ENCODE measurements at regions not wholly inside any gene's neighbourhood (a gene's known extent, or its start where the extent isn't known, plus 50 kb on each side); places are given as distances from the start of the nearest gene placed in this dataset.

DNA sequence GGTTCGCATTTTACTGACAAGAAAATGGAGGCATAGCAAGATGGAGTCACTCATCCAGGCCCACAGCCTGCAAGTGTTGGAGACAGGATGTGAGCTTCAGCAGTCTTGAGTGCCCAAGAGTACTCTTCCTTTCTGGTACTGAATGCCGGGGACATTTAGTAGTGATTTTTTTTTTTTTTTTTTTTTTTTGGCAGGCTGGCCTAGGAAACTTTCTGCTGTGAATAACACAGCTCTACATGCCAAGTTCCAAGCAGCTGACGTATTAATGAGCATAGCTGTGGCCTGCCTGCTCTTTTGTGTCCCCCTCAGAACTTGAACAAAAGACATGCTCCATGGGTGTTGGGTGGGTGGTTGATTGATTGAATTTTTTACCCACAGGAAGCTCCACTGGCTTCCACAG, 195.5 kb upstream of the CADM1 start:
- Histone ChIP-seq H3K9me3 (peaks cover 0 to 4% of the 10 kb centered on the region in 2 donors), H3K27ac (no peak overlapping the region), H3K27me3 (no peaks in the 10 kb centered on the region), H3K36me3 (no peaks in the 10 kb centered on the region), H3K4me1 (no peaks in the 10 kb centered on the region), H3K4me3 (no peak overlapping the region)
- DNase-seq = peak in 2 of 4 donors; percentile 69 to 83
- TF ChIP-seq CTCF (IDR thresholded peaks at IDR 0.05) = no peak
- peak; percentile 51 for ATAC-seq
- intact Hi-C loops (cut with DNase I) = no loop called here

GRCh38 chr11:115699326-115699725, 195.1 kb upstream of the CADM1 start:
- no peak for ATAC-seq
- no peak for DNase-seq
- no peak for TF ChIP-seq CTCF (IDR thresholded peaks at IDR 0.05)
- Histone ChIP-seq H3K4me1 (no peaks in the 10 kb centered on the region), H3K9me3 (peaks cover 0 to 2% of the 10 kb centered on the region in 2 donors), H3K27ac (no peak overlapping the region), H3K27me3 (no peaks in the 10 kb centered on the region), H3K36me3 (no peaks in the 10 kb centered on the region), H3K4me3 (no peak overlapping the region)
- intact Hi-C loops (cut with DNase I) = no loop called here

DNA sequence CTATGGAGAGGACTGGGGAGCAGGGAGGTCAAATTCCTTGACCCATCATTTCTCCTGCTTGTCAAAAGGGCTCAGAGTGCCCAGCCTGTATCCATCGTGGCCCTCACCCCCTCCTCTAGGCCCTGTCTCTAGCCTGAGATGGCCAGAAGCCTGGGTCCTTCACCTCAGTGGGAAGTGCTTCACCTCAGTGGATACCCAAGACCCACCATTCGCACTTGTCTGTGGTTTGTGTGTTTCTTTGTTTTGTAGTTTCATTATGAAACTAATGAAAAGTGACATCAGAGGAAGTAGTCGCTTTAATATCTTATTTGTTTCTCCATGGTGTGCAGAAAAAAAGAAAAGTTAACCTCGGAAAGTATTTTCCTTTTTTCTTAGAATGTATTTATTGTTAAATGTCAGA, 194.0 kb upstream of the CADM1 start:
- Histone ChIP-seq H3K36me3 (no peaks in the 10 kb centered on the region), H3K4me1 (no peaks in the 10 kb centered on the region), H3K4me3 (no peak overlapping the region), H3K27me3 (no peaks in the 10 kb centered on the region), H3K27ac (no peak overlapping the region), H3K9me3 (no peaks in the 10 kb centered on the region)
- TF ChIP-seq CTCF (IDR thresholded peaks at IDR 0.05) = no peak
- ATAC-seq (no peak), DNase-seq (no peak)
- intact Hi-C loops (cut with DNase I) = no loop called here

- TF ChIP-seq CTCF (IDR thresholded peaks at IDR 0.05) = no peak
- H3K36me3 ChIP-seq = no peaks in the 10 kb centered on the region
- intact Hi-C loops (cut with DNase I) = no loop called here
- peaks cover 0 to 8% of the 10 kb centered on the region in 2 donors for H3K27me3 ChIP-seq
- DNase-seq (no peak), ATAC-seq (no peak)
- H3K9me3 ChIP-seq = no peaks in the 10 kb centered on the region
- H3K4me3 ChIP-seq = no peak overlapping the region
- H3K27ac ChIP-seq = no peak overlapping the region
- no peaks in the 10 kb centered on the region for H3K4me1 ChIP-seq
Observed at GRCh38 chr11:115696563-115696962, 192.3 kb upstream of the CADM1 start.

DNA sequence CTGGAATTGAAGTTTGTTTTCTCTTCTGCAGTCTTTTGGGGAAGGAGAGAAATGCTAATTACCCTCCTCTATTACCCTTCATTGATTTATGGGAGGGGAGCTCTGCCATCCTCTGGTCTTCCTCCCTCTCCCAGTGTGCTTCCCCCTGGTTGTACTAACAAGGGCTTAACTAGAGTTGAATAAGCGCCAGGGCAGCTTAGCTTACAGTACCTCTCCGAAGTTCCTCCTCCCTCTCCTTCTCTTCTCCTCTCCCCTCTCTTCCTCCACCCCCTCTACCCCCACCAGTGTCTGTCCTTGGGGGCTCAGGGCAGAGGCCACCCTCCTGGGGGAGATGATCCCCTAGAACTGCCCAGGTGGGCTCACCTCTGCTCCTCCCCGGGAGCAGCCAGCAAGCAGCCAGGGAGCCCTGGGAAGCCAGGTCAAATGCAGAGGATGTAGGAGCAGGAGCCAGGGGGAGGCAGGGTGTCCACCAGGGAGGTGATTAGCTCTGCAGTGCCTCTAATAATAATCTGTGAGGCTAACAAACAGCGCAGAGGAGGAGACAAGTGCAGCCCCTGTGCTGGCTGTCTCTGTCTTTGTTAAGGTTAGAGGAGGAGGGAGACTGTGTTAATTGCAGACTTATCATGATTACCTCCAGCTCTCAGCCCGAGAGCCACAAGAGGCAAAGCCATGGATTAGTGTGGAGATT, 191.6 kb upstream of the CADM1 start:
- Histone ChIP-seq H3K9me3 (no peaks in the 10 kb centered on the region), H3K4me1 (no peaks in the 10 kb centered on the region), H3K36me3 (no peaks in the 10 kb centered on the region), H3K27me3 (peaks cover 0 to 8% of the 10 kb centered on the region in 2 donors), H3K27ac (no peak overlapping the region), H3K4me3 (no peak overlapping the region)
- intact Hi-C loops (cut with DNase I) = no loop called here
- DNase-seq (no peak), ATAC-seq (no peak)
- TF ChIP-seq CTCF (IDR thresholded peaks at IDR 0.05) = no peak
